SK-N-MC (cell line): ENCODE measurements at regions not wholly inside any gene's neighbourhood (a gene's known extent, or its start where the extent isn't known, plus 50 kb on each side); places are given as distances from the start of the nearest gene placed in this dataset.

Experiments
- EZH2 ChIP-seq: fragments of 200-600 bp; sonication (generic); IDR thresholded peaks from one replicate; pipeline ENCODE4 v1.6.1; 2017; ENCODE audit warnings: antibody characterized with exemption
- FOXP2 ChIP-seq: optimal IDR thresholded peaks from 2 replicates; pipeline ENCODE3; 2011; ENCODE audit warnings: mild to moderate bottlenecking, moderate library complexity; ENCODE audit not compliant: insufficient read depth; ENCODE audit errors: extremely low read length, control extremely low read depth
- POLR2AphosphoS5 ChIP-seq: IDR thresholded peaks from 2 replicates; pipeline ENCODE4 v1.6.1; 2012; ENCODE audit warnings: mild to moderate bottlenecking, low read depth, low read length, borderline replicate concordance

GRCh38 chr12:24500421-24500820 is 448.5 kb downstream of the BCAT1 start:
- no peak for TF ChIP-seq POLR2AphosphoS5
- no peak for TF ChIP-seq EZH2
- TF ChIP-seq FOXP2 = no peak
